BE2C (cell line): ENCODE measurements at regions not wholly inside any gene's neighbourhood (a gene's known extent, or its start where the extent isn't known, plus 50 kb on each side); places are given as distances from the start of the nearest gene placed in this dataset.
A peak's percentile ranks its signal among the peaks of the same experiment; 100 is the strongest.

Experiments used
- DNase-seq: peaks from one replicate; pipeline ENCODE4 v3.0.0-alpha.2; 2020
- H3K27me3 ChIP-seq: fragments of 250-450 bp; sonication (Bioruptor Pico); 2 replicates; pipeline ENCODE4 v1.5.1; 2020; ENCODE audit warnings: mild to moderate bottlenecking
- H3K36me3 ChIP-seq: fragments of 250-450 bp; sonication (Bioruptor Pico); 2 replicates; pipeline ENCODE4 v1.5.1; 2020; ENCODE audit warnings: mild to moderate bottlenecking
- H3K4me1 ChIP-seq: fragments of 250-450 bp; sonication (Bioruptor Pico); 2 replicates; pipeline ENCODE4 v1.5.1; 2020
- H3K4me3 ChIP-seq: 2 replicates; pipeline ENCODE4 v1.5.1; 2011; ENCODE audit warnings: low read depth, low read length
- H3K9me3 ChIP-seq: fragments of 250-450 bp; sonication (Bioruptor Pico); 2 replicates; pipeline ENCODE4 v1.5.1; 2020
- TF ChIP-seq, protein P1 (sequence below): IDR thresholded peaks from 2 replicates; pipeline ENCODE4 v1.5.1; 2012; ENCODE audit warnings: mild to moderate bottlenecking, low read depth, low read length

DNA sequence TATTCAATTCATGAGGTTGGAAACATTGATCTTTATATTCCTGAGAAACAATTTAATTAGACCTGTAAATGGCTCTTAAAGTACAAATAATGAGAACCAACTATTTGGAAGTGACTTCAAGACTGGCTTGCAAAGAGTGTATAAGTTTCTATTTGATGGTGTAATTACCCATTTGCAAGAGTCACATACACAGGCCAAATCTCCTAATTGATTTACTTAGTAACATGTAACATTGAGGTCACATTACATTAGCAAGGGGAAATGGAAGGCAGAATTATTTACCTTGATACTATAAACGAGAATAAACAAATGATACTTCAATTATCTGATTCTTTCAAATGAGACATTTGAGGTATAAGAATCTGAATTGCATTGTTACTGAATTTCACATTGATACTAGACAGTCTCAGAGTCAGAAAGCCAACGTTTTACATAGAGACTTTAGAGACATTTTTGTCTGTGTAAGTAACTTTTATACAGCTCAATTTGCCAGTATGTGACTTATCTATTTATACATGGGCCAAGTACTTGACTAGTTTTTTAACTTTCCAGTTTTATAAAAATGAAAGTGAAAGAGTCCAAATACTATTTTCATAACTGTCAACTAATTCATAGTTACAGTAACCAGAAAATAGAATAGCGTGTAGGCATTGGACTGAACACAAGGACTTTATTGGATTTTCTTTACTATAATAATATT, 95.6 kb upstream of the RFC3 start:
- Histone ChIP-seq H3K9me3 (no peaks in the 10 kb centered on the region), H3K27me3 (no peaks in the 10 kb centered on the region), H3K36me3 (no peaks in the 10 kb centered on the region), H3K4me1 (peaks cover 8% of the 10 kb centered on the region; the same call in 1 of the 2 replicates), H3K4me3 (no peak overlapping the region)
- DNase-seq = no peak
- TF ChIP-seq, protein P1, sequence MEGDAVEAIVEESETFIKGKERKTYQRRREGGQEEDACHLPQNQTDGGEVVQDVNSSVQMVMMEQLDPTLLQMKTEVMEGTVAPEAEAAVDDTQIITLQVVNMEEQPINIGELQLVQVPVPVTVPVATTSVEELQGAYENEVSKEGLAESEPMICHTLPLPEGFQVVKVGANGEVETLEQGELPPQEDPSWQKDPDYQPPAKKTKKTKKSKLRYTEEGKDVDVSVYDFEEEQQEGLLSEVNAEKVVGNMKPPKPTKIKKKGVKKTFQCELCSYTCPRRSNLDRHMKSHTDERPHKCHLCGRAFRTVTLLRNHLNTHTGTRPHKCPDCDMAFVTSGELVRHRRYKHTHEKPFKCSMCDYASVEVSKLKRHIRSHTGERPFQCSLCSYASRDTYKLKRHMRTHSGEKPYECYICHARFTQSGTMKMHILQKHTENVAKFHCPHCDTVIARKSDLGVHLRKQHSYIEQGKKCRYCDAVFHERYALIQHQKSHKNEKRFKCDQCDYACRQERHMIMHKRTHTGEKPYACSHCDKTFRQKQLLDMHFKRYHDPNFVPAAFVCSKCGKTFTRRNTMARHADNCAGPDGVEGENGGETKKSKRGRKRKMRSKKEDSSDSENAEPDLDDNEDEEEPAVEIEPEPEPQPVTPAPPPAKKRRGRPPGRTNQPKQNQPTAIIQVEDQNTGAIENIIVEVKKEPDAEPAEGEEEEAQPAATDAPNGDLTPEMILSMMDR = no peak

DNA sequence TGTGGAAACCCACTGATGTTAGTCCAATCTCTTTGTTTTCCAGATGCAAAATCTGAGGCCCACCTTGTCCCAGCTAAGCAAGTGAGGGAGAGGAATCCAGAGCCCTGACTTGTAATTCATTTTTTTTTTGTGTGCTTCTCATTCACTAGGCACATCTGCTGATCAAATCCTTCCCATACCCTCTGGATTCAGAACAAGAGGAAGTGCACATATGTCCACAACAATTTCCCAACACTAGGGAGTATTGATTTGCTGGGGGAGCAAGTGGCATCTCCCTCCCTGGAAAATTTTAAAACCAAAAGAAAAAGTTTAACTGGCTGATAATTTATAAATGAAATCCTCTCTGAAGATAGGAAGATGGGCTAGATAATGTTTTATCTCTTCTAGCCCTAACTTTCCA, 94.6 kb upstream of the RFC3 start:
- H3K4me3 ChIP-seq = no peak overlapping the region
- no peak for DNase-seq

DNA sequence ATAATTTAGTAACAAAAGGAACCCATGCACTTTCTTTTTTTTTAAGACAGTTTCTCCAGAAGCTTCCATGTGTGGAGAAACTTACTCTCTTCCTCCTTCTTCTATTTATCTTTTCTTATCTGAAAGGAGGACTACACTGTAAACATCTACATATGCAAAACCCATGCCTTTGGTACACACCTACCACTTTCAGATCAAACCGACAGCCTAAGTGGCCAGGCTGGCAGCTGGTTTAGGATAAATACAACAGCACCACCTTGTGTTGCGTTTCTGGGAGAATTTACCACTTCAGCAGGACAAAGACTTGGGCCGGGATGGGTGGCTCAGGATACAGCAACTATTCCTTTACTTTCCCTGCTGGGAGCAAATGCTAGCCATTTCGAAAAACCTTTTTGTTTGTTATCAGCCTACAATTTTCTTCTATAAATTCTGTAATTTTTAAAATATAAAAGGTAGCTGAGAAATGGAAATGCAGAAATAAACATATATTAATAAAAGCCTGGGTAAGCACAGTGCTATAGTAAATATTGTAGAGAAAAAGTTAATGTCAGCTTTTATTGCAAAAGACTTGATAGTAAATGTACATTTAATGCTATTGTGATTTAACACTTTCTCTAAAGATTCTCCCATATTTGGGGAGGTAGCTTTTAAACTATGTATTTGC, 94.0 kb upstream of the RFC3 start:
- Histone ChIP-seq H3K36me3 (no peaks in the 10 kb centered on the region), H3K9me3 (no peaks in the 10 kb centered on the region), H3K27me3 (no peaks in the 10 kb centered on the region), H3K4me1 (peaks cover 8% of the 10 kb centered on the region; the same call in 1 of the 2 replicates), H3K4me3 (no peak overlapping the region)
- TF ChIP-seq, protein P1 = peak; percentile 86
- peak; percentile 78 for DNase-seq

More for the DNA sequence above, 94.6 kb upstream of the RFC3 start:
- H3K36me3 ChIP-seq = no peaks in the 10 kb centered on the region
- H3K4me1 ChIP-seq = peaks cover 8% of the 10 kb centered on the region; the same call in 1 of the 2 replicates
- no peaks in the 10 kb centered on the region for H3K9me3 ChIP-seq
- TF ChIP-seq, protein P1 = no peak
- H3K27me3 ChIP-seq = no peaks in the 10 kb centered on the region

DNA sequence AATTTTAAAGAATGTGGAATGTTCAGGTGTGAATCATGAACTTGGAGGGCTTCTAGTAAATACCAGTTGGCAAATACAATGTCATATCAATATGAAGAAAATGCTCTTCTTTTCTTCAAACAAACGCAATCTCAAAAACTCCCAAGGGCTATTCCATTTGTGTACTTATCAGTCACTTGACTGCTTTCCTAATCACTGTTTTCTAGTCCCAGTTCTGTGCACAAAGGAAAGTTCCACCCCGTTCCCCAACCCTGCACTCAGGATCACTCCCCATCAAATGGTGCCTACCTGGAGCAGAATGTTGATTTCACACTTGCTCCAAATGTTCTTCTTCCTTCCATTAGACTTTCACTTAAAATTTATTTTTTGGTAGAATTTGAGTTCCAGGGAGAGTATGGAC, 92.6 kb upstream of the RFC3 start:
- Histone ChIP-seq H3K4me3 (no peak overlapping the region), H3K27me3 (no peaks in the 10 kb centered on the region), H3K36me3 (no peaks in the 10 kb centered on the region), H3K4me1 (peaks cover 8% of the 10 kb centered on the region; the same call in 1 of the 2 replicates), H3K9me3 (no peaks in the 10 kb centered on the region)
- TF ChIP-seq, protein P1 = no peak
- DNase-seq = no peak

DNA sequence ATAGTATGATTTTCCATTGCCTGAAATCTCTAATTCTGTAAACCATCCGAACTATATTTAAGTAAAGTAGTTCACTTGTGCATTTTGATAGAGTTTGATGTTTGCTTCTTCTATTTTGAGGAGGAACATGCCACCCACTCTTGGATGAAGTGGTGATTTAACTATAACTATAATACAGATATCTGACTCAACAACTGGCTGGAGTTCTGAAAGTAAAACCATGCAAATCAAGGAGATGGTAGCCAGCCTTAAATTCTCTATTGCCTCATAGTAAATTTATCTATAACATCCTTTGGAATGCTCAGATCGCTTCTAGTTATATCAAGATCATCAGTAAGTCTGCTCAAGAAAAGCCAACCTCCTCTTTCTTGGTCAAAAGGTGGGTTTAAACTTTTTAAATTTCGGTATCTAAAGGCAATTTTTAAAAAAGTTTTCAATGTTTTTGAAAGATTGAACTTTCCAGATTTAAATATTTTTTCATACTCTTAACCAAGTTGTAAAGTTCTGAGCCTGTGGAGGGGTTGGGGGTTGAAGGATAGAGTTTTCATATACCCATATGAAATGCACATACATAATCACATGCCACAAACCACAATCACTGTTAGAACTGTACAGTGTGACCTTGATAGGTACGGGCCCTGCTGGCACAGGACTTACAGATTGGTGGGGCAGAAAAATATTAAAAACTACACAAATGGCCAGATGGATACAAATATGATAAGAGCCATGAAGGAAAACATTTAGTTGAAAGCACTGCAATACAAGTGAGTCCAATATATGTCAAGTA, 90.5 kb upstream of the RFC3 start:
- Histone ChIP-seq H3K36me3 (no peaks in the 10 kb centered on the region), H3K4me1 (peaks cover 4% of the 10 kb centered on the region; the same call in 1 of the 2 replicates), H3K27me3 (no peaks in the 10 kb centered on the region), H3K4me3 (no peak overlapping the region), H3K9me3 (no peaks in the 10 kb centered on the region)
- TF ChIP-seq, protein P1 = no peak
- DNase-seq = no peak
